ENCODE measurements at regions not wholly inside any gene's neighbourhood (a gene's known extent, or its start where the extent isn't known, plus 50 kb on each side); places are given as distances from the start of the nearest gene placed in this dataset.

DNA sequence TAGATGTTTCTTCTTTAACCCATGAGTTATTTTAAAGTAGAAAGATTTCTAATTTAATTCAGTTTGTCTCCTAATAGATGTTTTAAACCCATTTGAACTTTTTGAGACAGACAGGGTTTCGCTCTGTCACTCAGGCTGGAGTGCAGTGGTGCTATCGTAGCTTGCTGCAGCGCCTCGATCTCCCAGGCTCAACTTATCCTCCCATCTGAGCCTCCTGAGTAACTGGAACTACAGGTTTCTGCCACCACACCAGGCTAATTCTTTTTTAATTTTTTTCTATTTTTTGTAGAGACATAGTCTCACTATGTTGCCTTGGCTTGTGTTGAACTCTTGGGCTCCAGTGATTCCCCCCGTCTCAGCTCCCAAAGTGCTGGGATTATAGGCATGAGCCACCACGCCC lies 53.0 kb upstream of the RAB18 start:
- DNase-seq: no peak

DNA sequence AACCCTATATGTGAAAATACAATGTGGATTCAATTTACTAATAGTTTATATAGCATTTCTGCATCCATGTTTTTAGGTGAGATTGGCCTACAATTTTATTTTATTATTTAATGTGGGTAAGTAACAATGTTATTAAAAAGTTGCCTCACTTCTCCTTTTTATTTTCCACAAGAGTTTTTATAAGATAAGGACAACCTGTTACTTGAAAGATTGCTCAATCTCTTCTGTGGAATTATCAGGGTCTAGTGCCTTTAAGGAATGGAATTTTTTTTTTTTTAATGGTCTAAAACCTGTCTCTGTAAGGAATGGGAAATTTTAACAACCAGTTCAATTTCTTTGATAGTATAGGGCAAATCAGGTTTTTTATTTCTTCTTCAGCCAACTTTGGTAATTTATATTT lies 53.9 kb upstream of the RAB18 start:
- DNase-seq: no peak

GRCh38 chr10:27449571-27449970 lies 54.5 kb upstream of the RAB18 start:
- no peak for DNase-seq

DNA sequence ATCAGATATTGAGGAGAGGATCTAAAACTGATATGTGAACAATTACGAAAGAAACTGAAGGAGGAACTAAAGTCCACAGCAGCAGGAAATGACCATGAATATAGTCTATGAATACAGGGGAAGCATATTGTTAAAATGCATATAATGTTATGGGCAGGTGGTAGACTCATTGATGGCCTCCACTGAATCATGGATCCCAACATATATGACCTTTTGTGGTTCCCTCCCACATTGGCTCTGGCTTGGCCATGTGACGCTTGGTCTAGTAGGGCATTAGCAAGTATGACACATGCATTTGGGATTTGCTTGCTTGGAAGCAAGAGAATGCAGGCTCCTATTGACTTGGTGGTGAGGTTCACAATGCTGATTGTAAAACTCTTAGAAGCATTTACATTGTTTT lies 55.2 kb upstream of the RAB18 start:
- DNase-seq: no peak

DNA sequence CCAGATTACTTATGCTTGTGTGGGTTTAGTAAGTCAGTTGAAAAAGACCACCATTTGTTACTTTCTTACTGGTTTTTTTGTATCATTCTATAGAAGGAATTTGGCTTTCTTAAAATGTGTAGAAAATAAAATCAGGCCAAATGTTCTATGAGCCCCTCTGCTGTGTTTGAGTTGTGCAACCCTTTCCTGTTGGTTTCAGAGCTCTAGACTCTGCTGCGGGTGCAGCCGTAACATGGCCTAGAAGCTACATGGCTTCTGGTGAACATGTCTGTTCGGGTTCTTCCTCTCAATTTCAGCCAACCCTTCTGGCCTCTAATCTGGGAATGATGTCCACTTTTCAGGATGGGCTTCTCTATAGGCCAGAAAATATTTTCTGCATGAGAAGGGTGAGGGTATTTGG lies 56.6 kb upstream of the RAB18 start:
- DNase-seq: no peak

DNA sequence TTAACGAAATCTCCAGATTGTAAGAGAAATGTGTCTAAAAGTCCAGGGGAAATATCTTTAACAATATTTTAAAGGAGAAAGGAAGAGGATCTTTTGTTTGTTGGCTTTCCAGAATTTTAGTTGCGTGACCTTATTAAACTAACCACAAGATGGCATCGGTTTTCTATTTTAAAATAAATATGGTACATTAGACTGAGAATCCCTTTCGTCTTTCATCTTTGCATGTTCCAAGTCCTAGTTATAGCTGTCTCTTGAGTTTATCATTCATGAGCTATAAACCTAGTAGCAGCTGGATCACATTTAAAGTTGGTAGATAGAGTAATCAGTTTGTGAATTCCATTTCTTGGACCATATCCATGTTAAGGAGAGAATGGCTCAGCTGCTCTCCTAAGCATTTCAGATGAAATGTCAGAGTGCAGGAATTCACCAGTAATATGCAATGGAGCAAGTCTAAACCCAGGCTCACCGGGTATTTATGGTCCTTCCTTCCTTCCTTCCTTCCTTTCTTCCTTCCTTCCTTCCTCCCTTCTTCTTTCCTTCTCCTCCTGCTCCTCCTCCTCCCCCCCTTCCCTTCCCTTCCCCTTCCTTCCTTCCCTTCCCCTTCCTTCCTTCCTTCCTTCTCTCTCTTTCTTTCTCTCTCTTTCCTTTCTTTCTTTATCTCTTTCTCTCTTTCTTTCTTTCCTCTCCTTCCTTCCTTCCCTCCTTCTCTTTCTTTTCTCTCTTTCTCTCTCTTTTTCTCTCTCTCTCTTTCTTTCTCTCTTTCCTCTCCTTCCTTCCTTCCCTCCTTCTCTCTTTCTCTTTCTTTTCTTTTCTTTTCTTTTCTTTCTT lies 57.8 kb upstream of the RAB18 start:
- DNase-seq: peak; percentile 1

DNA sequence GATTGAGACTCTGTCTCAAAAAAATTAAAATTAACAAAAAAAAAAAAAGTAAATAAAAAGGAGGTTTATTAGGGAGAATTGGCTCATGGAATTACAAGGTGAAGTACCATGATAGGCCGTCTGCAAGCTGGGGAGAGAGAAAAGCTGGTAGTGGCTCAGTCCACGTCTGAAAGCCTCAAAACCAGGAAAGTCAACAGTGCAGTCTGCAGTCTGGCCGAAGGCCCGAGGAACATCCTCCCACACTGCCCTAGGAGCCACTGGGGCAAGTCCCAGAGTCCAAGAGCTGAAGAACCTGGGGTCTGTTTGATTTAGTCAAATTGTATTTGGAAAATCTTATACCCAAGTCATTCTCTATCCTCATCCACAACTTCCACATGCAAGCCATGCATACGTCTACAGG lies 59.0 kb upstream of the RAB18 start:
- no peak for DNase-seq

GRCh38 chr10:27440478-27440877 lies 63.6 kb upstream of the RAB18 start:
- DNase-seq: no peak

DNA sequence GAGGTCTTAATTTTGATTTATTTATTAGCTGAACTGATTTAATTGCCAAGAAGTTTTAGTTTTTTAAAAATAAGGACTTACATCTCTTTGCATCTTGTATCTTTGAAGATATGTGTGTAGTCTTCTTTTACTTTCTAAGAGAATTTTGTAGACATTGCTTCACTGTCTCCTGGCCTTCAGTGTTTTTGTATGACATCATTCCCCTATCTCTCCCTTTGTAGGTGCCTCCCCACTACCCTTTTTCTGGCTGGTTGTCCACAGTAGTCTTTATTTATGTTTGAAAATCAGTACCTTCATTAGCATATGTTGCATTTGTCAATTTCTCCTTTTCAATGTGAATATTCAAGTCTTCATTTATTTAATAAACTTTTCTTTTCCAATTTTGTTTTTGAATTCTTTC lies 64.1 kb upstream of the RAB18 start:
- no peak for DNase-seq

GRCh38 chr10:27439101-27439500 lies 65.0 kb upstream of the RAB18 start:
- DNase-seq: no peak

DNA sequence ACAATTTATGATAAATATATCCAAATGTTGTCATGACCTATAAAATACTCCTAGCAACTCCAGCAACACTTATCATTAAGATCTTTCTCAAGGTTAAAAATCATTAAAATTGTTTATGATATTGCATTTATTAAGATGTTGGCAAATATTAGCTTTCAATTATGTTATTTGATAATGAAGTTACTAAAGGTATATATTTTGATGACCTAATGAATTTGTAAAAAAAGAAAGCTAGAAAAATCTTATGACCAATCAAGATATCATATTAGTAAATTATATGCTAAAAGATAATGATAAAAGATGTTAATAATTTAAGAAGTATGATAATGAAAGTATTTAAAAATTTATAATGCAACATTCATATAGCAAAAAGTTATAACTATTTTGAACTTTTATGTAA lies 66.3 kb upstream of the RAB18 start:
- DNase-seq: no peak

DNA sequence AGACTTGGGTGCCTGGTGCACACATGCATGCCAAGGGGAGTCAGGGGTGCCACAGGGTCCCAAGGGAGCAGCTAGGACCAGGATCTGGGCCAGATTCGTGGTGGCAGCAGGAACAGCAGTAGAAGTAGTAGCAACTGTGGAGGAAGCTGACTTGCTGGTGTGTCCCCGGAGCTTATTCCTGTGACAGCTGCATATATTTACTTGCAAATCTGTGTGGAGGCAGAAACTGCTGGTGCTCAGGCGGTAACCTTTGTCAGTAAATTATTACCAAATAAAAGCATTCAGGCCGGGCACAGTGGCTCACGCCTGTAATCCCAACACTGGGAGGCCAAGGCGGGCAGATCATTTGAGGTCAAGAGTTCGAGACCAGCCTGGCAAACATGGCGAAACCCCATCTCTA lies 67.4 kb upstream of the RAB18 start:
- DNase-seq: no peak

GRCh38 chr10:27433976-27434375 lies 70.1 kb upstream of the RAB18 start:
- DNase-seq: no peak

GRCh38 chr10:27426948-27427467 lies 77.1 kb upstream of the RAB18 start:
- no peak for DNase-seq

DNA sequence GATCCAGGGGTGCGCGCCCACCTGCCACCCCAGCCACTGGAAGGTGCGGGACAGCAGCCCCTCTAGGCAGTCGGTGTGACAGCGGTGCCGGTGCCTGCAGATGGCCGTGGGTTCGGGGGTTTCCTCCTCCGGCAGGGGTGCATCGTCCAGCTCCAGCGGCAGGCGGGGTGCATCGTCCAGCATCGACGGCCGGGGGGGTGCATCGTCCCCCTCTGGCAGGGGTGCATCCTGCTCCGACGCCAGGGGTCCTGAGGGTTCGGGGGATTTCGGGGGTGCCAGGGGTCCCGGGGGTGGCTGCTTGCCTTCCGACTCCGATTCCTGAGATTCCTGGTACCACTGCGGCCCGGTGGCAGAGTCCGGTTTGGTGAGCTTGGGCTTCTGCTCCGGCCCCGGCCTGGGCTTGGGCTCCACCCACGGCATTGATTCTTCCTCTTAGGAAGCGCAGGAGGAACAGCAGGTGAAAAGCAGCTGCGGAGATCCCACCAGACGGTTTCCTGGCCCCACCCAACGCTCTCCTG lies 90.2 kb upstream of the RAB18 start:
- no peak for DNase-seq

DNA sequence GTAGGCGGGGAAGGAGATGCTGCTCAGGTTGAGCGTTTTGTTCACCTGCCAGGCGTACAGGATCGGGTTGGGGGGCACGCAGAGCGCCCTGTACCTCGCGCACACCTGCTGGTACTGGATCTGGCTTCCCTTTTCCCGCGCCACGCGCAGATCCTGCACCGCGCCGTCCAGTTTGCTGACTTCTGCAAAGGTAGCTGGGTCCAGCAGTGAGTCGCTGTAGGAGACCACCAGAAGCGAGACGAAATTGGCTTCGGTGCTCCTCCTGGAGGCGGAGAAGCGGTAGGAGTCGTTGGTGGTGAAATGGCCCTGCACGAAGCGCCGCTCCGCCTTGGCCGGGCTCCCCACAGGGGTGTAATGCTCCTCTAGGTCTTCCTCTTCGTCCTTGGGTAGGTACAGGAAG lies 90.7 kb upstream of the RAB18 start:
- no peak for DNase-seq

- no peak for DNase-seq
Measured at GRCh38 chr10:27410153-27410552, 94.0 kb upstream of the RAB18 start.

- no peak for DNase-seq
Measured at GRCh38 chr10:27407271-27407670, 96.8 kb upstream of the RAB18 start.

DNA sequence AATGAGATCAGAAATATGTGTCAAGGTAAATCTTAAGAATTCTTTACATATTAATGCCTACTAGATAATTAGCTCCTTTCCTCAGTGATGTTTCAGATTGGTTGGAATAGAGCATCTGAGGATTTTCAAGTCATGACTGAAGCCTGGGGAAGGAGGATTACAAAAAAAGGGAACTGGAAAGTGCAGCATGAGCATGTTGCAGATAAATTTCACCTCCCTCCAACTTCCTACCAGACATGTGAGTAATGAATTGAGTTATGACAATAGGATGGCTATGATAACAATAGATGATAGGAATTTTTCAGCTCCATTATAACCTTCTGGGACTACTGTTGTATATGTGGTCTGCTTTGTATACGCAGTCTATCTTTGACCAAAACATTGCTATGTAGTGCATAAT lies 104.2 kb upstream of the RAB18 start:
- DNase-seq: no peak

- DNase-seq: no peak
Measured at GRCh38 chr10:27393961-27394360, 110.1 kb upstream of the RAB18 start.

DNA sequence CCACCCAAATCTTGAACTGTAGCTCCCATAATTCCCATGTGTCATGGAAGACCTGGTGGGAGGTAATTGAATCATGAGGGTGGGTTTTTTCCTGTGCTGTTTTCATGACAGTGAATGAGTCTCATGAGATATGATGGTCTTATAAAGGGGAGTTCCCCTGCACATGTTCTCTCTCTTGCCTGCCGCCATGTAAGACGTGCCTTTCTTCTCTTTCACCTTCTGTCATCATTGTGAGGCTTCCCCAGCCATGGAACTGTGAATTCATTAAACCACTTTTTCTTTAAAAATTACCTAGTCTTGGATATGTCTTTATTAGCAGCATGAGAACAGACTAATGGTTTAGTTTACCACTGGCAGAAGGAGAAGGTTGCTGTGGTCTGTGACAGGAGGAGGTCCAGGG lies 111.5 kb upstream of the RAB18 start:
- no peak for DNase-seq

- no peak for DNase-seq
Measured at GRCh38 chr10:27391916-27392315, 112.2 kb upstream of the RAB18 start.

DNA sequence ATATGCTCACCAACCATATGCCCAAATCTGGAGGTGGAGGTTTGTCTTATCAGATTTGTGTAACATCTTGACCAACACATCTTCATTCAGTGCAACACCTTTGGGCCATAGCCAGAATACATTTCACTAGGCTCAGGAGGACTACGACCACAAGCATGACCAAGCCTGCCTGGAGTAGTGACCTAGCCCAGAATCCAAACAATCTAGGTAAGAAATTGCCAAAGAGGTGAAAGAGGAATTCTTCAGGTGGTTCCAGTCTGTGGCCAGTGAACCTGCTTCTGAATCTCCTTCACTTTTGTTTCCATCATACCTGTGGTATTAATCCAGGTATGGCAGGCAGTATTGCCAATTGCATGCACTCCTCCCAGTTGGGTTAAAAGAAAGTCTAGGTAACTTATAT lies 112.8 kb upstream of the RAB18 start:
- no peak for DNase-seq

DNA sequence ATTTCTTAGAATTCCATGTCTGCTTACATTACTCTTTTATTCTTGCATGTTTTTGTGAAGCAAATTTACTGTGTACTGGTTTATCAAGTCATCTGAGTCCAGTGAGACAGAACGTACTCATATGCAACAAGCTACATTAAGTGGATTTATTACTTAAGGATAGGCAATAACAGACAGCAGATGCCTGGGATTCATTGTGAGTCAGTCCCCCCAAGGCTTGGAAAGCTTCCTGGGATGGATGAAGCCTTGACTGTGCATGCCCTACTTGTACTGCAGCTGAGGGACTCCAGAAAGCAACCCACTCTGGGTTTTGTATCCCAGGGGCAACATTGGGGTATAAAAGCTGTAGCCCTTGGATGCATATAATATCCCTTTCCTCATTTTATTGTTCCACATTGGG lies 113.4 kb upstream of the RAB18 start:
- DNase-seq: no peak
